Right lobe of liver (tissue), 6 donors: ENCODE measurements at regions not wholly inside any gene's neighbourhood (a gene's known extent, or its start where the extent isn't known, plus 50 kb on each side); places are given as distances from the start of the nearest gene placed in this dataset.

Source experiments
- ATAC-seq, 4 donors: fragments of 200-7000 bp; cut with Tn5 transposase; one replicate each; pipeline ENCODE4 v1.9.1; 2020; ENCODE audit warnings: mild to moderate bottlenecking in 4 of 4, moderate library complexity in 4 of 4
- DNase-seq, 3 donors: peaks; one replicate each; pipeline ENCODE4 v3.0.0-alpha.2; 2020
- H3K27ac ChIP-seq, 3 donors: fragments of 200-600 bp; one replicate each; pipeline ENCODE4 v1.8.0; 2022
- H3K27me3 ChIP-seq, 2 donors: fragments of 200-600 bp; one replicate each; pipeline ENCODE4 v1.8.0; 2022
- H3K36me3 ChIP-seq, 4 donors: fragments of 200-600 bp; sonication (generic) in 1 of 4; one replicate each; pipeline versions ENCODE4 v1.5.1 to v1.8.0; 2017 to 2022; ENCODE audit warnings: control low read depth in 1 of 4
- H3K4me1 ChIP-seq, 4 donors: fragments of 200-600 bp; sonication (generic) in 1 of 4; one replicate each; pipeline versions ENCODE4 v1.5.1 to v1.8.0; 2017 to 2022; ENCODE audit warnings: control low read depth in 1 of 4
- H3K4me3 ChIP-seq, 3 donors: fragments of 200-600 bp; one replicate each; pipeline ENCODE4 v1.8.0; 2022
- H3K9me3 ChIP-seq, 4 donors: fragments of 200-600 bp; sonication (generic) in 1 of 4; one replicate each; pipeline versions ENCODE4 v1.5.1 to v1.8.0; 2017 to 2022; ENCODE audit warnings: control low read depth in 1 of 4
- CTCF ChIP-seq, 4 donors: fragments of 200-600 bp in 3 of 4; fragments of 450-650 bp in 1 of 4; IDR thresholded peaks; one replicate each; pipeline versions ENCODE4 v1.5.1 to v1.8.0; 2016 to 2022; ENCODE audit warnings: antibody characterized with exemption in 4 of 4, mild to moderate bottlenecking in 2 of 4
- POLR2A ChIP-seq: fragments of 450-650 bp; IDR thresholded peaks from one replicate; pipeline ENCODE4 v1.6.1; 2017; ENCODE audit warnings: antibody characterized with exemption, mild to moderate bottlenecking
- WGBS: methylation state at CpG from one replicate; pipeline ENCODE4 v1.1.6; 2018; ENCODE audit warnings: low coverage, low lambda C conversion rate; ENCODE audit not compliant: insufficient coverage; ENCODE audit errors: missing lambda C conversion rate; 5-methylcytosine and 5-hydroxymethylcytosine counted together
- intact Hi-C, 2 donors: fragments of 100-400 bp; cut with DNase I; formaldehyde crosslinking; loops; one replicate each; pipeline versions ENCODE4 v1.11.2 to v1.14.1; 2022
- donor health status: DM: no; HTN: yes; CAD: no.
- donor health status: DM: no; HTN: no; CAD: no.
- donor health status: DM: no; HTN: no; CAD: no.
- donor health status: DM: no; HTN: yes; CAD: no.
- donor health status: DM: no; HTN: yes; CAD: no.

- DNase-seq, result peak in 1 of 3 donors; percentile 28
- H3K36me3 ChIP-seq, result no peaks in the 10 kb centered on the region
- no peaks in the 10 kb centered on the region for H3K27me3 ChIP-seq
- no peaks in the 10 kb centered on the region for H3K4me1 ChIP-seq
- no peak overlapping the region for H3K4me3 ChIP-seq
- no peak overlapping the region for H3K27ac ChIP-seq
- ATAC-seq, result no peak
- TF ChIP-seq CTCF (IDR thresholded peaks at IDR 0.05) (no peak), POLR2A (no peak)
- intact Hi-C loops, result loop anchor here in 1 of 2 donors (10.0 kb wide), 1 partner anchor 185 kb away; no protein-coding TSS in a partner anchor
- no peaks in the 10 kb centered on the region for H3K9me3 ChIP-seq
- WGBS, result 53% methylated on average over 8 of the region's 8 CpGs
These were observed 111.4 kb downstream of the CDH26 start for GRCh38 chr20:60069656-60070055.

GRCh38 chr20:60070791-60071190 lies 112.6 kb downstream of the CDH26 start:
- ATAC-seq (no peak), DNase-seq (no peak)
- TF ChIP-seq CTCF (IDR thresholded peaks at IDR 0.05) (no peak), POLR2A (no peak)
- Histone ChIP-seq H3K27me3 (no peaks in the 10 kb centered on the region), H3K4me1 (no peaks in the 10 kb centered on the region), H3K36me3 (no peaks in the 10 kb centered on the region), H3K9me3 (no peaks in the 10 kb centered on the region), H3K4me3 (no peak overlapping the region), H3K27ac (no peak overlapping the region)
- 48% methylated on average over 3 of the region's 4 CpGs for WGBS
- intact Hi-C loops, result no loop called here

GRCh38 chr20:60071965-60072364 lies 113.7 kb downstream of the CDH26 start:
- H3K36me3 ChIP-seq, result no peaks in the 10 kb centered on the region
- H3K9me3 ChIP-seq, result no peaks in the 10 kb centered on the region
- no peaks in the 10 kb centered on the region for H3K4me1 ChIP-seq
- no peaks in the 10 kb centered on the region for H3K27me3 ChIP-seq
- TF ChIP-seq POLR2A (no peak), CTCF (IDR thresholded peaks at IDR 0.05) (no peak)
- H3K27ac ChIP-seq, result no peak overlapping the region
- DNase-seq (no peak), ATAC-seq (no peak)
- no peak overlapping the region for H3K4me3 ChIP-seq
- intact Hi-C loops, result no loop called here
- WGBS, result 61% methylated on average over 2 of the region's 2 CpGs

- TF ChIP-seq CTCF (IDR thresholded peaks at IDR 0.05) (no peak), POLR2A (no peak)
- ATAC-seq, result no peak
- 58% methylated on average over 6 of the region's 6 CpGs for WGBS
These were observed 114.9 kb downstream of the CDH26 start for GRCh38 chr20:60073086-60073485.

GRCh38 chr20:60073504-60073903 lies 115.3 kb downstream of the CDH26 start:
- Histone ChIP-seq H3K27ac (no peak overlapping the region), H3K36me3 (no peaks in the 10 kb centered on the region), H3K9me3 (no peaks in the 10 kb centered on the region), H3K4me3 (no peak overlapping the region), H3K27me3 (no peaks in the 10 kb centered on the region), H3K4me1 (no peaks in the 10 kb centered on the region)
- 80% methylated on average over 5 of the region's 5 CpGs for WGBS
- ATAC-seq, result no peak
- TF ChIP-seq POLR2A, result no peak
- TF ChIP-seq CTCF (IDR thresholded peaks at IDR 0.05), result no peak
- DNase-seq, result no peak
- intact Hi-C loops, result no loop called here

More at GRCh38 chr20:60073086-60073485, 114.9 kb downstream of the CDH26 start:
- no peaks in the 10 kb centered on the region for H3K9me3 ChIP-seq
- no peak overlapping the region for H3K4me3 ChIP-seq
- no peaks in the 10 kb centered on the region for H3K36me3 ChIP-seq
- no peak overlapping the region for H3K27ac ChIP-seq
- no peaks in the 10 kb centered on the region for H3K27me3 ChIP-seq
- no peak for DNase-seq
- intact Hi-C loops, result no loop called here
- H3K4me1 ChIP-seq, result no peaks in the 10 kb centered on the region
